GM12878 (cell line): ENCODE measurements at regions not wholly inside any gene's neighbourhood (a gene's known extent, or its start where the extent isn't known, plus 50 kb on each side); places are given as distances from the start of the nearest gene placed in this dataset.

Experiments
- IKZF1 ChIP-seq: fragments of 450-650 bp; conservative IDR thresholded peaks from 2 replicates; pipeline ENCODE4 v1.6.1; 2017; ENCODE audit warnings: antibody characterized with exemption, mild to moderate bottlenecking
- MTA2 ChIP-seq: fragments of 450-650 bp; IDR thresholded peaks from 2 replicates; pipeline ENCODE4 v1.6.1; 2016; ENCODE audit warnings: low read depth, mild to moderate bottlenecking, moderate library complexity
- MXI1 ChIP-seq: fragments of 150-350 bp; IDR thresholded peaks from 2 replicates; pipeline ENCODE4 v1.6.1; 2011; ENCODE audit warnings: low read depth, mild to moderate bottlenecking, inconsistent platforms, low read length, improper control_type of control experiment
- NR2F1 ChIP-seq: fragments of 450-650 bp; conservative IDR thresholded peaks from 2 replicates; pipeline ENCODE4 v1.6.1; 2017; ENCODE audit warnings: mild to moderate bottlenecking
- SREBF2 ChIP-seq: IDR thresholded peaks from 2 replicates; pipeline ENCODE4 v1.6.1; 2012; ENCODE audit warnings: mild to moderate bottlenecking, low read length
- SUPT20H ChIP-seq: IDR thresholded peaks from 2 replicates; pipeline ENCODE4 v1.6.1; 2011; ENCODE audit warnings: low read depth, mild to moderate bottlenecking, low read length, moderate library complexity, borderline replicate concordance; ENCODE audit not compliant: control insufficient read depth
- YY1 ChIP-seq: IDR thresholded peaks from 2 replicates; pipeline ENCODE4 v1.6.1; 2011; ENCODE audit warnings: low read depth, mild to moderate bottlenecking, low read length
- ZBTB4 ChIP-seq: fragments of 450-650 bp; formaldehyde crosslinking; IDR thresholded peaks from 2 replicates; pipeline ENCODE4 v1.4.0; 2022; ENCODE audit warnings: mild to moderate bottlenecking, moderate library complexity
- ZNF687 ChIP-seq: fragments of 450-650 bp; IDR thresholded peaks from 2 replicates; pipeline ENCODE4 v1.6.1; 2017; ENCODE audit warnings: mild to moderate bottlenecking, moderate library complexity
- TF ChIP-seq, protein P1 (sequence below): IDR thresholded peaks from 2 replicates; pipeline ENCODE4 v1.6.1; 2012; ENCODE audit warnings: low read depth, low read length, improper control_type of control experiment

- no peak for TF ChIP-seq ZNF687
- no peak for TF ChIP-seq NR2F1
- TF ChIP-seq SUPT20H: no peak
- no peak for TF ChIP-seq MXI1
- no peak for TF ChIP-seq IKZF1
- no peak for TF ChIP-seq ZBTB4 (CRISPR knock-in tag)
- TF ChIP-seq, protein P1, sequence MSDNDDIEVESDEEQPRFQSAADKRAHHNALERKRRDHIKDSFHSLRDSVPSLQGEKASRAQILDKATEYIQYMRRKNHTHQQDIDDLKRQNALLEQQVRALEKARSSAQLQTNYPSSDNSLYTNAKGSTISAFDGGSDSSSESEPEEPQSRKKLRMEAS: no peak
- no peak for TF ChIP-seq MTA2
- TF ChIP-seq SREBF2: no peak
- no peak for TF ChIP-seq YY1
These were observed 703.1 kb downstream of the RFPL4B start (continued) for GRCh38 chr6:113050010-113050858.
